Loucy (cell line): ENCODE measurements at regions not wholly inside any gene's neighbourhood (a gene's known extent, or its start where the extent isn't known, plus 50 kb on each side); places are given as distances from the start of the nearest gene placed in this dataset.

Source experiments
- EZH2phosphoT487 ChIP-seq: fragments of 200-600 bp; IDR thresholded peaks from 2 replicates; pipeline ENCODE4 v1.6.1; 2018; ENCODE audit warnings: antibody characterized with exemption, mild to moderate bottlenecking, moderate library complexity, borderline replicate concordance
- TF ChIP-seq, protein P1 (sequence below): fragments of 200-600 bp; sonication (generic); conservative IDR thresholded peaks from 2 replicates; pipeline ENCODE4 v1.5.1; 2014; ENCODE audit warnings: mild to moderate bottlenecking, antibody characterized with exemption, low read length

DNA sequence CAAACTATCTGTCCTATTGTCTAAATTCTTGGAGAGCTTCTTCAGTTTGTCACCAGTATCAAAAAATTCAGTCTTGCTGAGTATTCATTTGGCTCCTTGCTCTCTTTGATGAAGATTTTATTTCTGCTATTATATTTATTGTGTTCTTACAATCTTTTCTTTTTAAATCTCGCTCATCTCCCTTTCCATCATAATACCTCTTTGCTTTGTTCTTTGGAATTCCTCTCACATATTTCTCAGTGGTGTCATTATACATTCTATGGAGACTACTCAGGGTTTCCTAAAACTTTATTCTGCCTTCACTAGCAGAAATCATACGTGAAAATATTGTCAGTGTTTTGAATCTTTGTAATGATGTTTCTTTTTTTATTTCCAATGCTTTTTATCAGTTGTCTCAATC is 445.2 kb upstream of the ID4 start:
- TF ChIP-seq, protein P1, sequence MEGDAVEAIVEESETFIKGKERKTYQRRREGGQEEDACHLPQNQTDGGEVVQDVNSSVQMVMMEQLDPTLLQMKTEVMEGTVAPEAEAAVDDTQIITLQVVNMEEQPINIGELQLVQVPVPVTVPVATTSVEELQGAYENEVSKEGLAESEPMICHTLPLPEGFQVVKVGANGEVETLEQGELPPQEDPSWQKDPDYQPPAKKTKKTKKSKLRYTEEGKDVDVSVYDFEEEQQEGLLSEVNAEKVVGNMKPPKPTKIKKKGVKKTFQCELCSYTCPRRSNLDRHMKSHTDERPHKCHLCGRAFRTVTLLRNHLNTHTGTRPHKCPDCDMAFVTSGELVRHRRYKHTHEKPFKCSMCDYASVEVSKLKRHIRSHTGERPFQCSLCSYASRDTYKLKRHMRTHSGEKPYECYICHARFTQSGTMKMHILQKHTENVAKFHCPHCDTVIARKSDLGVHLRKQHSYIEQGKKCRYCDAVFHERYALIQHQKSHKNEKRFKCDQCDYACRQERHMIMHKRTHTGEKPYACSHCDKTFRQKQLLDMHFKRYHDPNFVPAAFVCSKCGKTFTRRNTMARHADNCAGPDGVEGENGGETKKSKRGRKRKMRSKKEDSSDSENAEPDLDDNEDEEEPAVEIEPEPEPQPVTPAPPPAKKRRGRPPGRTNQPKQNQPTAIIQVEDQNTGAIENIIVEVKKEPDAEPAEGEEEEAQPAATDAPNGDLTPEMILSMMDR, result no peak
- TF ChIP-seq EZH2phosphoT487, result no peak
